OCI-LY1 (cell line): ENCODE measurements at regions not wholly inside any gene's neighbourhood (a gene's known extent, or its start where the extent isn't known, plus 50 kb on each side); places are given as distances from the start of the nearest gene placed in this dataset.

Experiments used
- H2AFZ ChIP-seq: fragments of 200-600 bp; sonication (generic), shearing (Covaris generic); 2 replicates; pipeline ENCODE4 v1.6.0; 2014; ENCODE audit warnings: antibody characterized with exemption, mild to moderate bottlenecking, low read length
- H3F3A ChIP-seq: fragments of 200-600 bp; sonication (generic), shearing (Covaris generic); 2 replicates; pipeline ENCODE4 v1.6.0; 2014; ENCODE audit warnings: mild to moderate bottlenecking, antibody characterized with exemption, low read length, moderate library complexity; ENCODE audit not compliant: insufficient read depth
- H3K27ac ChIP-seq: fragments of 200-600 bp; sonication (generic); 2 replicates; pipeline ENCODE4 v1.5.1; 2014; ENCODE audit warnings: low read length, mixed run types, mild to moderate bottlenecking, low read depth; ENCODE audit not compliant: poor library complexity, severe bottlenecking
- H3K27me3 ChIP-seq: fragments of 200-600 bp; sonication (generic); 2 replicates; pipeline ENCODE4 v1.6.0; 2014; ENCODE audit warnings: antibody characterized with exemption, mild to moderate bottlenecking, low read length, moderate library complexity; ENCODE audit not compliant: insufficient read depth
- H3K36me3 ChIP-seq: fragments of 200-600 bp; sonication (generic); 2 replicates; pipeline ENCODE4 v1.6.1; 2014; ENCODE audit warnings: mild to moderate bottlenecking, antibody characterized with exemption, low read length, moderate library complexity, mixed read lengths; ENCODE audit not compliant: insufficient read depth
- H3K4me1 ChIP-seq: fragments of 200-600 bp; sonication (generic); 2 replicates; pipeline ENCODE4 v1.5.1; 2014; ENCODE audit warnings: mild to moderate bottlenecking, low read length, moderate library complexity; ENCODE audit not compliant: insufficient read depth, severe bottlenecking
- H3K4me2 ChIP-seq: fragments of 200-600 bp; sonication (generic), shearing (Covaris generic); 2 replicates; pipeline ENCODE4 v1.6.1; 2014; ENCODE audit warnings: low read length
- H3K4me3 ChIP-seq: fragments of 200-600 bp; sonication (generic); 2 replicates; pipeline ENCODE4 v1.5.1; 2014; ENCODE audit warnings: low read length, low read depth, mild to moderate bottlenecking, mixed read lengths; ENCODE audit not compliant: poor library complexity, severe bottlenecking
- H3K79me2 ChIP-seq: fragments of 200-600 bp; shearing (Covaris generic); 2 replicates; pipeline ENCODE4 v1.6.1; 2016; ENCODE audit warnings: mixed run types, low read length, mixed read lengths; ENCODE audit not compliant: insufficient read depth
- H3K9ac ChIP-seq: fragments of 200-600 bp; sonication (generic), shearing (Covaris generic); 2 replicates; pipeline ENCODE4 v1.6.1; 2014; ENCODE audit warnings: mild to moderate bottlenecking, low read length, mixed read lengths
- H3K9me2 ChIP-seq: fragments of 200-600 bp; sonication (generic), shearing (Covaris generic); 2 replicates; pipeline ENCODE4 v1.6.1; 2014; ENCODE audit warnings: low read depth, mild to moderate bottlenecking, low read length, mixed read lengths
- H3K9me3 ChIP-seq: fragments of 200-600 bp; shearing (Covaris generic); 2 replicates; pipeline ENCODE4 v1.6.1; 2014; ENCODE audit warnings: low read length, mixed read lengths
- H4K20me1 ChIP-seq: fragments of 200-600 bp; sonication (generic), shearing (Covaris generic); 2 replicates; pipeline ENCODE4 v1.6.0; 2016; ENCODE audit warnings: mild to moderate bottlenecking, low read length; ENCODE audit not compliant: insufficient read depth
- CTCF ChIP-seq: fragments of 200-600 bp; sonication (generic), shearing (Covaris generic); IDR thresholded peaks from 2 replicates; pipeline ENCODE4 v1.5.1; 2017; ENCODE audit warnings: mild to moderate bottlenecking, antibody characterized with exemption, low read length, moderate library complexity, mixed read lengths
- EZH2 ChIP-seq: fragments of 200-600 bp; sonication (generic), shearing (Covaris generic); IDR thresholded peaks from 2 replicates; pipeline ENCODE4 v1.8.0; 2017; ENCODE audit warnings: borderline replicate concordance, mixed run types, mild to moderate bottlenecking, antibody characterized with exemption, low read length, moderate library complexity, mixed read lengths

- Histone ChIP-seq H3K9me3 (no peaks in the 10 kb centered on the region), H3K4me3 (no peak overlapping the region), H2AFZ (no peak overlapping the region), H4K20me1 (no peaks in the 10 kb centered on the region), H3K79me2 (no peaks in the 10 kb centered on the region), H3K4me1 (no peaks in the 10 kb centered on the region), H3K27me3 (no peaks in the 10 kb centered on the region), H3K36me3 (no peaks in the 10 kb centered on the region), H3K27ac (no peak overlapping the region), H3K9me2 (no peaks in the 10 kb centered on the region), H3F3A (no peaks in the 10 kb centered on the region), H3K9ac (no peak overlapping the region), H3K4me2 (no peak overlapping the region)
- no peak for TF ChIP-seq CTCF
- TF ChIP-seq EZH2: no peak
Observed at GRCh38 chr14:98226411-98226810, 1045.6 kb downstream of the BCL11B start.

GRCh38 chr14:98227000-98227726 is 1044.8 kb downstream of the BCL11B start:
- Histone ChIP-seq H3K9me2 (no peaks in the 10 kb centered on the region), H3K4me2 (no peak overlapping the region), H2AFZ (no peak overlapping the region), H3K4me3 (no peak overlapping the region), H3K36me3 (no peaks in the 10 kb centered on the region), H3K27me3 (no peaks in the 10 kb centered on the region), H3K9me3 (no peaks in the 10 kb centered on the region), H4K20me1 (no peaks in the 10 kb centered on the region), H3K9ac (no peak overlapping the region), H3F3A (no peaks in the 10 kb centered on the region), H3K4me1 (no peaks in the 10 kb centered on the region), H3K79me2 (no peaks in the 10 kb centered on the region), H3K27ac (no peak overlapping the region)
- TF ChIP-seq EZH2 (no peak), CTCF (no peak)

- no peak overlapping the region for H3K27ac ChIP-seq
- H3F3A ChIP-seq: no peaks in the 10 kb centered on the region
- no peak overlapping the region for H3K9ac ChIP-seq
- no peak overlapping the region for H2AFZ ChIP-seq
- TF ChIP-seq EZH2 (no peak), CTCF (no peak)
- H3K79me2 ChIP-seq: no peaks in the 10 kb centered on the region
- H3K27me3 ChIP-seq: no peaks in the 10 kb centered on the region
- no peaks in the 10 kb centered on the region for H3K36me3 ChIP-seq
- no peak overlapping the region for H3K4me3 ChIP-seq
- H3K9me2 ChIP-seq: no peaks in the 10 kb centered on the region
- H3K4me2 ChIP-seq: no peak overlapping the region
- no peaks in the 10 kb centered on the region for H4K20me1 ChIP-seq
- no peaks in the 10 kb centered on the region for H3K9me3 ChIP-seq
- no peaks in the 10 kb centered on the region for H3K4me1 ChIP-seq
Observed at GRCh38 chr14:98227727-98228111, 1044.3 kb downstream of the BCL11B start.
